SK-N-SH (cell line): ENCODE measurements at regions not wholly inside any gene's neighbourhood (a gene's known extent, or its start where the extent isn't known, plus 50 kb on each side); places are given as distances from the start of the nearest gene placed in this dataset.

ENCODE experiments used
- CTCF ChIA-PET: fragments of 300-600, 350-600 bp; formaldehyde crosslinking; extraction: SDS; loops from one replicate; lab custom pipeline; 2021; lab: Yijun Ruan, JAX
- POLR2A ChIA-PET: fragments of 350-600 bp; sonication (Branson Sonifier 250); formaldehyde crosslinking; extraction: SDS; loops from one replicate; lab custom pipeline; 2020; ENCODE audit warnings: antibody characterized with exemption, inconsistent platforms; lab: Yijun Ruan, JAX
- DNase-seq: peaks from one replicate; pipeline ENCODE4 v3.0.0; 2012
- H2AFZ ChIP-seq: fragments of 200-600 bp; sonication (generic); 2 replicates; pipeline ENCODE4 v1.8.1; 2016; ENCODE audit warnings: antibody characterized with exemption, mild to moderate bottlenecking, low read depth
- H3F3A ChIP-seq: fragments of 200-600 bp; sonication (generic); replicated peaks from 2 replicates; pipeline ENCODE3; 2016; ENCODE audit warnings: antibody characterized with exemption, mild to moderate bottlenecking; ENCODE audit not compliant: insufficient read depth
- H3K27ac ChIP-seq, 2 experiments: fragments of 200-500 bp in 1 of 2; fragments of 200-600 bp in 1 of 2; sonication (Bioruptor generic) in 1 of 2; sonication (generic), shearing (Covaris generic) in 1 of 2; 2 replicates each; pipeline versions ENCODE4 v1.5.1 to v1.6.1; 2014 to 2016; ENCODE audit warnings: low read depth in 2 of 2, inconsistent platforms in 1 of 2, low read length in 1 of 2, mild to moderate bottlenecking in 1 of 2, mixed read lengths in 1 of 2
- H3K27me3 ChIP-seq: fragments of 200-600 bp; sonication (generic), shearing (Covaris generic); 2 replicates; pipeline ENCODE4 v1.6.1; 2016; ENCODE audit warnings: mixed run types; ENCODE audit not compliant: insufficient read depth
- H3K36me3 ChIP-seq, 2 experiments: fragments of 200-500 bp in 1 of 2; fragments of 200-600 bp in 1 of 2; sonication (Bioruptor generic) in 1 of 2; sonication (generic) in 1 of 2; replicated peaks in 1 of 2; 2 replicates each; pipeline versions ENCODE3 to v1.5.1; 2014 to 2016; ENCODE audit warnings: low read length in 1 of 2, mild to moderate bottlenecking in 1 of 2; ENCODE audit not compliant: insufficient read depth in 2 of 2, control insufficient read depth in 1 of 2
- H3K4me1 ChIP-seq, 2 experiments: fragments of 200-500 bp in 1 of 2; fragments of 200-600 bp in 1 of 2; sonication (Bioruptor generic) in 1 of 2; sonication (generic), shearing (Covaris generic) in 1 of 2; 2 replicates each; pipeline versions ENCODE4 v1.5.1 to v1.6.1; 2014 to 2016; ENCODE audit warnings: low read depth in 1 of 2, low read length in 1 of 2, mixed run types in 1 of 2; ENCODE audit not compliant: insufficient read depth in 2 of 2, control insufficient read depth in 1 of 2
- H3K4me2 ChIP-seq: fragments of 200-600 bp; sonication (generic), shearing (Covaris generic); 2 replicates; pipeline ENCODE4 v1.6.1; 2017; ENCODE audit warnings: mixed run types
- H3K4me3 ChIP-seq, 2 experiments: fragments of 200-500 bp in 1 of 2; fragments of 200-600 bp in 1 of 2; sonication (Bioruptor generic) in 1 of 2; sonication (generic), shearing (Covaris generic) in 1 of 2; 2 replicates each; pipeline versions ENCODE4 v1.5.1 to v1.8.1; 2014 to 2016; ENCODE audit warnings: low read depth in 2 of 2, inconsistent platforms in 1 of 2, low read length in 1 of 2, mild to moderate bottlenecking in 1 of 2, mixed read lengths in 1 of 2, moderate library complexity in 1 of 2
- H3K79me2 ChIP-seq: fragments of 200-600 bp; sonication (generic); 2 replicates; pipeline ENCODE4 v1.8.1; 2017; ENCODE audit warnings: mild to moderate bottlenecking; ENCODE audit not compliant: insufficient read depth
- H3K9ac ChIP-seq: fragments of 200-600 bp; sonication (generic); 2 replicates; pipeline ENCODE4 v1.6.1; 2017; ENCODE audit warnings: mixed run types
- H3K9me2 ChIP-seq: fragments of 200-600 bp; sonication (generic); 2 replicates; pipeline ENCODE4 v1.6.1; 2017; ENCODE audit warnings: mixed run types
- H3K9me3 ChIP-seq: fragments of 200-600 bp; sonication (generic); 2 replicates; pipeline ENCODE4 v1.6.1; 2017; ENCODE audit warnings: mixed run types, mild to moderate bottlenecking, moderate library complexity
- H4K20me1 ChIP-seq: fragments of 200-600 bp; sonication (generic); 2 replicates; pipeline ENCODE4 v1.6.1; 2017; ENCODE audit warnings: mild to moderate bottlenecking, mixed run types; ENCODE audit not compliant: insufficient read depth
- CHD2 ChIP-seq: fragments of 150-350 bp; IDR thresholded peaks from 2 replicates; pipeline ENCODE4 v1.6.1; 2018; ENCODE audit warnings: low read length; ENCODE audit not compliant: partially characterized antibody
- ELF1 ChIP-seq: IDR thresholded peaks from 2 replicates; pipeline ENCODE4 v1.4.0; 2012
- EP300 ChIP-seq, 2 experiments: IDR thresholded peaks; 2 replicates each; pipeline versions ENCODE4 v1.4.0 to v1.6.1; 2012; ENCODE audit warnings: borderline replicate concordance in 1 of 2, low read depth in 1 of 2, low read length in 1 of 2
- EZH2phosphoT487 ChIP-seq: fragments of 200-600 bp; sonication (generic); IDR thresholded peaks from 2 replicates; pipeline ENCODE4 v1.6.1; 2017; ENCODE audit warnings: low read depth, mixed run types, mild to moderate bottlenecking, antibody characterized with exemption, moderate library complexity, borderline replicate concordance
- FOXJ3 ChIP-seq: sonication (generic); formaldehyde crosslinking; IDR thresholded peaks from 2 replicates; pipeline ENCODE4 v1.5.1; 2020; ENCODE audit warnings: mild to moderate bottlenecking, missing genetic modification reagents
- FOXM1 ChIP-seq: IDR thresholded peaks from 2 replicates; pipeline ENCODE4 v1.4.0; 2012; ENCODE audit warnings: low read depth, mild to moderate bottlenecking
- IRF3 ChIP-seq: fragments of 150-350 bp; IDR thresholded peaks from 2 replicates; pipeline ENCODE4 v1.6.1; 2016; ENCODE audit warnings: mild to moderate bottlenecking, low read depth, low read length
- JUND ChIP-seq: IDR thresholded peaks from 2 replicates; pipeline ENCODE4 v1.4.0; 2012
- MEF2A ChIP-seq: IDR thresholded peaks from 2 replicates; pipeline ENCODE4 v1.4.0; 2012; ENCODE audit warnings: low read depth, borderline replicate concordance
- NFIC ChIP-seq: IDR thresholded peaks from 2 replicates; pipeline ENCODE4 v1.4.0; 2012; ENCODE audit warnings: borderline replicate concordance
- RAD21 ChIP-seq: IDR thresholded peaks from 2 replicates; pipeline ENCODE4 v1.6.1; 2012; ENCODE audit warnings: mild to moderate bottlenecking, low read length
- RCOR1 ChIP-seq: fragments of 150-350 bp; IDR thresholded peaks from 2 replicates; pipeline ENCODE4 v1.6.1; 2017; ENCODE audit warnings: antibody characterized with exemption, low read length
- RXRA ChIP-seq: IDR thresholded peaks from 2 replicates; pipeline ENCODE4 v1.4.0; 2012; ENCODE audit warnings: low read depth, mild to moderate bottlenecking, borderline replicate concordance
- TAF1 ChIP-seq: IDR thresholded peaks from 2 replicates; pipeline ENCODE4 v1.6.1; 2012; ENCODE audit warnings: low read depth, mild to moderate bottlenecking, low read length, moderate library complexity, borderline replicate concordance
- TEAD4 ChIP-seq: IDR thresholded peaks from 2 replicates; pipeline ENCODE4 v1.4.0; 2012; ENCODE audit warnings: mild to moderate bottlenecking, borderline replicate concordance; ENCODE audit not compliant: insufficient read depth
- USF1 ChIP-seq: IDR thresholded peaks from 2 replicates; pipeline ENCODE4 v1.4.0; 2012; ENCODE audit warnings: low read depth, borderline replicate concordance
- USF2 ChIP-seq: fragments of 150-350 bp; IDR thresholded peaks from 2 replicates; pipeline ENCODE4 v1.6.1; 2017; ENCODE audit warnings: antibody characterized with exemption, low read length, low read depth, borderline replicate concordance
- WGBS: methylation state at CpG from one replicate; pipeline ENCODE4 v1.1.6; 2017; ENCODE audit warnings: low lambda C conversion rate; 5-methylcytosine and 5-hydroxymethylcytosine counted together
- TF ChIP-seq, protein P1 (sequence below): fragments of 200-600 bp; sonication (generic); IDR thresholded peaks from 2 replicates; pipeline ENCODE4 v1.6.1; 2017; ENCODE audit warnings: antibody characterized with exemption, mild to moderate bottlenecking, moderate library complexity

DNA sequence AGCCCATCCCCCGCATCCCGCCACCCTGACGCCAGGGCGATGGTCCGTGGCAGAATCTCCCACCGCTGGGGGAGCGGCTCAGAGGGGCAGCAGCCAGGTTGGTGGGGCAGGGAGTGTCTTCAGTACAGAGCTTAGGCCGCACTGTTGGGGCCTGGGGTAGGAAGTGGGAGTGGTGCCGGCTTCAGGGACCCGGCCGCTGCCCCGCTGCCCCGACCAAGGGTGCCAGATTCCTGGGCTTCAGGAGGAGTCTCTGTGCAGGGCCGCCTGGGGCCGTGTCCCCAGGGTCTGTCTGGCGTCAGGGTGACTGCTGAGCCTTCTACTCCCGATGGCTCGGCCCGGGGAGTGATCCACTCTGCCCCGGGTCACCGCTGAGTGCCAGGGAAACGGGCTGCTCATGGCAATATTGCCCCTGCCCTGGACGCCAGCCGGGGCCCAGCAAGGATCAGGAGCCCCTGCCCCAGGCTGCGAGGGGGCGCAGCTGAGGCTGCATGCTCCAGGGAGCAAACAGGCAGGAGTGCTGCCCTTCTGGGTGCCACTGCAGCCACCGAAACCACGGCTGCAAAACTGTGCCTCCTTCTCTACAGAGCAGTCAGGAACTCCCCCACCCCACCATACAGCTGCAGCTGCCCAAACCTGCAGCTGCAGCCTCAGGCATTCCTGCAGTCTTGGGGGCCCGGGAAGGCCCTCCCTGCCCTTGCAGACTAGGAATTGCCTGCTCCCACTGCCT is 1206.1 kb downstream of the ARAP2 start (continued):
- no peak for TF ChIP-seq EP300 (IDR thresholded peaks at IDR 0.05; ENCODE audit: borderline replicate concordance in 1 of 2, low read depth in 1 of 2, low read length in 1 of 2)
- no peak for TF ChIP-seq TAF1

DNA sequence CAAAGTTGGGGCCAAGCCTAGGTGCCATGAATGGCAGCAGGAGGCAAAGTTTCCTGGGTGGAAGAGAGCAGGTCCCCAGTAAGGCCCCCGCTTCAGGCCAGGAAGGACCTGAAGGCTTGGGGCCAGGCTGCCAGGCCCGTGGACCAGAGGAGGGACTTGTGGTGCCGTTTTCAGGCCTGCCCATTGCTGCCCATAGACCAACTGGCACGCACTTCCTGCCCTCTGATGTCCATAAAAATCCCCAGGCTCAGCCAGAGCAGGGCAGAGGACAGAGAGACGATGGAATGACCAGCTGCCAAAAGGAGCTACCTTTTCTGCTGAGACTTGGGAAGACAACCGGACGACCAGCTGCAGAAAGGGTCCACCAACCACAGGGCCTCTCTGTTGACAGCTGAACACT is 1205.5 kb downstream of the ARAP2 start:
- no peak for DNase-seq
- no peaks in the 10 kb centered on the region for H3F3A ChIP-seq
- no peaks in the 10 kb centered on the region for H3K36me3 ChIP-seq
- H3K9me2 ChIP-seq, result no peaks in the 10 kb centered on the region
- H3K4me3 ChIP-seq, result no peak overlapping the region
- H3K4me1 ChIP-seq, result no peaks in the 10 kb centered on the region
- TF ChIP-seq JUND (no peak), USF2 (no peak), RXRA (no peak)
- TF ChIP-seq, protein P1, sequence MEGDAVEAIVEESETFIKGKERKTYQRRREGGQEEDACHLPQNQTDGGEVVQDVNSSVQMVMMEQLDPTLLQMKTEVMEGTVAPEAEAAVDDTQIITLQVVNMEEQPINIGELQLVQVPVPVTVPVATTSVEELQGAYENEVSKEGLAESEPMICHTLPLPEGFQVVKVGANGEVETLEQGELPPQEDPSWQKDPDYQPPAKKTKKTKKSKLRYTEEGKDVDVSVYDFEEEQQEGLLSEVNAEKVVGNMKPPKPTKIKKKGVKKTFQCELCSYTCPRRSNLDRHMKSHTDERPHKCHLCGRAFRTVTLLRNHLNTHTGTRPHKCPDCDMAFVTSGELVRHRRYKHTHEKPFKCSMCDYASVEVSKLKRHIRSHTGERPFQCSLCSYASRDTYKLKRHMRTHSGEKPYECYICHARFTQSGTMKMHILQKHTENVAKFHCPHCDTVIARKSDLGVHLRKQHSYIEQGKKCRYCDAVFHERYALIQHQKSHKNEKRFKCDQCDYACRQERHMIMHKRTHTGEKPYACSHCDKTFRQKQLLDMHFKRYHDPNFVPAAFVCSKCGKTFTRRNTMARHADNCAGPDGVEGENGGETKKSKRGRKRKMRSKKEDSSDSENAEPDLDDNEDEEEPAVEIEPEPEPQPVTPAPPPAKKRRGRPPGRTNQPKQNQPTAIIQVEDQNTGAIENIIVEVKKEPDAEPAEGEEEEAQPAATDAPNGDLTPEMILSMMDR, result no peak
- 19% methylated on average over 4 of the region's 7 CpGs for WGBS
- H3K27ac ChIP-seq, result no peak overlapping the region
- no peaks in the 10 kb centered on the region for H3K79me2 ChIP-seq
- H2AFZ ChIP-seq, result no peak overlapping the region
- H3K9ac ChIP-seq, result no peak overlapping the region
- no peaks in the 10 kb centered on the region for H4K20me1 ChIP-seq
- H3K9me3 ChIP-seq, result no peaks in the 10 kb centered on the region; the same call in 1 of the 2 replicates
- POLR2A ChIA-PET, result no interaction called here
- no peaks in the 10 kb centered on the region for H3K27me3 ChIP-seq
- H3K4me2 ChIP-seq, result no peak overlapping the region
- CTCF ChIA-PET, result no interaction called here

GRCh38 chr4:35052546-35052945 is 1191.8 kb downstream of the ARAP2 start:
- Histone ChIP-seq H3K27ac (no peak overlapping the region), H3K27me3 (no peaks in the 10 kb centered on the region), H4K20me1 (no peaks in the 10 kb centered on the region), H3K36me3 (no peaks in the 10 kb centered on the region), H3K4me3 (no peak overlapping the region), H2AFZ (no peak overlapping the region), H3F3A (no peaks in the 10 kb centered on the region), H3K4me2 (no peak overlapping the region), H3K4me1 (no peaks in the 10 kb centered on the region), H3K79me2 (no peaks in the 10 kb centered on the region), H3K9me3 (no peaks in the 10 kb centered on the region), H3K9me2 (no peaks in the 10 kb centered on the region), H3K9ac (no peak overlapping the region)
- ChIA-PET CTCF (no interaction called here), POLR2A (no interaction called here)
- no peak for TF ChIP-seq FOXJ3 (CRISPR knock-in tag)
- no peak for TF ChIP-seq IRF3
- TF ChIP-seq ELF1, result no peak
- no peak for TF ChIP-seq CHD2
- TF ChIP-seq EZH2phosphoT487, result no peak
- no peak for TF ChIP-seq NFIC
- TF ChIP-seq, protein P1, result no peak
- no peak for TF ChIP-seq MEF2A
- TF ChIP-seq USF1, result no peak
- TF ChIP-seq RCOR1, result no peak
- TF ChIP-seq TEAD4, result no peak
- no peak for TF ChIP-seq RAD21
- TF ChIP-seq FOXM1, result no peak
- WGBS, result 62% methylated on average over 9 of the region's 9 CpGs
- DNase-seq, result no peak
